BE2C (cell line): ENCODE measurements at regions not wholly inside any gene's neighbourhood (a gene's known extent, or its start where the extent isn't known, plus 50 kb on each side); places are given as distances from the start of the nearest gene placed in this dataset.

ENCODE experiments used
- DNase-seq: peaks from one replicate; pipeline ENCODE4 v3.0.0-alpha.2; 2020
- H3K27me3 ChIP-seq: fragments of 250-450 bp; sonication (Bioruptor Pico); 2 replicates; pipeline ENCODE4 v1.5.1; 2020; ENCODE audit warnings: mild to moderate bottlenecking
- H3K36me3 ChIP-seq: fragments of 250-450 bp; sonication (Bioruptor Pico); 2 replicates; pipeline ENCODE4 v1.5.1; 2020; ENCODE audit warnings: mild to moderate bottlenecking
- H3K4me1 ChIP-seq: fragments of 250-450 bp; sonication (Bioruptor Pico); 2 replicates; pipeline ENCODE4 v1.5.1; 2020
- H3K4me3 ChIP-seq: 2 replicates; pipeline ENCODE4 v1.5.1; 2011; ENCODE audit warnings: low read depth, low read length
- H3K9me3 ChIP-seq: fragments of 250-450 bp; sonication (Bioruptor Pico); 2 replicates; pipeline ENCODE4 v1.5.1; 2020
- TF ChIP-seq, protein P1 (sequence below): IDR thresholded peaks from 2 replicates; pipeline ENCODE4 v1.5.1; 2012; ENCODE audit warnings: mild to moderate bottlenecking, low read depth, low read length

DNA sequence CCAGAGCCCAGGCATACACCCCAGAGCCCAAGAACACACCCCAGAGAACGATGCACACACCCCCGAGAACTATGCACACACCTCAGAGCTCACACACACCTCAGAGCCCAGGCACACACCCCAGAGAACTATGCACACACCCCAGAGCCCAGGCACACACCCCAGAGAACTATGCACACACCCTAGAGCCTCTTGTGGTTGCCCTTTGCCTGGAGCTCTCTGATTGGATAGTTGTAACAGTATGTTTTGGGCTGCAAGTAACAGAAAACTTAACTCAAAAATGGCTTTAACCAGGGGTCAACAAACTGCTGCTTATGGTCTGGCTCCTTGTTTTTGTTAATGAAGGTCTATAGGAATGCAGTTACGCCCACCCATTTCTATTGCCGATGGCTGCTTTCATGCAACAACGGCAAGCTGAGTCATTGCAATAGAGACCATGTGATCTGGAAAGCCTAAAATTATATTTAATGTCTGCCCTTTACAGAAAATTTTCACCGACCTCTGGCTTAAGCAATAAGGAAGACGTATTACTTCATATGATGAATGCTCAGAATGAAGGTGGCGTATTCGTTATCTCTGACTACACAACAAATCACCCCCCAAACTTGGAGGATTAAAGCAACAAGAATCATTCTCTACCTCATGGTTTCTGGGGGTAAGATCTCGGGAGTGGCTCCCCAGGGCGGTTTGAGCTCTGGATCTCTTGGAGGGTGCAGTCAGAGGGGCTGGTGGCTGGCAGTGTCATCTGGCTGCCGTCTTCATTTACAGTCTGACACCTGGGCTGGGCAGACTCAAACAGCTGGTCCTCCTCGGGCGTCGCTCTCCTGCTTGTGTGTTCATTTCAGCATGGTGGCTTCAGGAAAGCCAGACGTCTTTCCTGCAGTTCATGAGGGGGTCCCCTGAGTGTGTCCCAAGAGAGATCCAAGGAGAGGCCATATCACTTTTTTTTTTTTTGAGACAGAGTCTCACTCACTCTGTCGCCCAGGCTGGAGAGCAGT lies 66.3 kb upstream of the NCOR2 start:
- Histone ChIP-seq H3K4me1 (peaks cover 24% of the 10 kb centered on the region), H3K36me3 (no peaks in the 10 kb centered on the region), H3K4me3 (no peak overlapping the region), H3K9me3 (no peaks in the 10 kb centered on the region), H3K27me3 (no peaks in the 10 kb centered on the region)
- TF ChIP-seq, protein P1, sequence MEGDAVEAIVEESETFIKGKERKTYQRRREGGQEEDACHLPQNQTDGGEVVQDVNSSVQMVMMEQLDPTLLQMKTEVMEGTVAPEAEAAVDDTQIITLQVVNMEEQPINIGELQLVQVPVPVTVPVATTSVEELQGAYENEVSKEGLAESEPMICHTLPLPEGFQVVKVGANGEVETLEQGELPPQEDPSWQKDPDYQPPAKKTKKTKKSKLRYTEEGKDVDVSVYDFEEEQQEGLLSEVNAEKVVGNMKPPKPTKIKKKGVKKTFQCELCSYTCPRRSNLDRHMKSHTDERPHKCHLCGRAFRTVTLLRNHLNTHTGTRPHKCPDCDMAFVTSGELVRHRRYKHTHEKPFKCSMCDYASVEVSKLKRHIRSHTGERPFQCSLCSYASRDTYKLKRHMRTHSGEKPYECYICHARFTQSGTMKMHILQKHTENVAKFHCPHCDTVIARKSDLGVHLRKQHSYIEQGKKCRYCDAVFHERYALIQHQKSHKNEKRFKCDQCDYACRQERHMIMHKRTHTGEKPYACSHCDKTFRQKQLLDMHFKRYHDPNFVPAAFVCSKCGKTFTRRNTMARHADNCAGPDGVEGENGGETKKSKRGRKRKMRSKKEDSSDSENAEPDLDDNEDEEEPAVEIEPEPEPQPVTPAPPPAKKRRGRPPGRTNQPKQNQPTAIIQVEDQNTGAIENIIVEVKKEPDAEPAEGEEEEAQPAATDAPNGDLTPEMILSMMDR: no peak
- DNase-seq: no peak

DNA sequence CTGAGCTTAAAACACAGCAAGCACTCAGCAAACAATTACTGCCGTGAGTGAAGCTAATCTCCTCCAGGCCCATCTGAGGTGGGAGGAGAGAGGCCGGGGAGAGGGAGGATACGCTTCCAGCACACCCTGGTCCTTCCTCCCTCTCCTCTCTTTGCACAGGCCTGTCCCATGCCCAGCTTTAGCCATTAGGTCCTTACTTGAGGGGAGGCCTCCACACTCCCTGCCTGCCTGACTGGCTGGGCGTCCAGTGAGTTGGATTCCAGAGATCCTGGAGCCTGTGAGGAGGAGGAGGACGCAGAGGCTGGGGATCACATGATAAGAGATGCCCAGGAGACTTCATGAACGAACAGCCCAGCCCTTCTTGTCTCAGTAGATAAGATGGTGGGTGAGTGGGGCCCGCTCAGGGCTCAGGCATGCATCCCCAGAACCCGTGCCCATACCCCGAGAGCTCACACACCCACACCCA lies 65.1 kb upstream of the NCOR2 start:
- TF ChIP-seq, protein P1: no peak
- Histone ChIP-seq H3K9me3 (no peaks in the 10 kb centered on the region), H3K4me1 (peaks cover 21% of the 10 kb centered on the region), H3K36me3 (no peaks in the 10 kb centered on the region), H3K27me3 (no peaks in the 10 kb centered on the region), H3K4me3 (no peak overlapping the region)
- peak; percentile 38 for DNase-seq

DNA sequence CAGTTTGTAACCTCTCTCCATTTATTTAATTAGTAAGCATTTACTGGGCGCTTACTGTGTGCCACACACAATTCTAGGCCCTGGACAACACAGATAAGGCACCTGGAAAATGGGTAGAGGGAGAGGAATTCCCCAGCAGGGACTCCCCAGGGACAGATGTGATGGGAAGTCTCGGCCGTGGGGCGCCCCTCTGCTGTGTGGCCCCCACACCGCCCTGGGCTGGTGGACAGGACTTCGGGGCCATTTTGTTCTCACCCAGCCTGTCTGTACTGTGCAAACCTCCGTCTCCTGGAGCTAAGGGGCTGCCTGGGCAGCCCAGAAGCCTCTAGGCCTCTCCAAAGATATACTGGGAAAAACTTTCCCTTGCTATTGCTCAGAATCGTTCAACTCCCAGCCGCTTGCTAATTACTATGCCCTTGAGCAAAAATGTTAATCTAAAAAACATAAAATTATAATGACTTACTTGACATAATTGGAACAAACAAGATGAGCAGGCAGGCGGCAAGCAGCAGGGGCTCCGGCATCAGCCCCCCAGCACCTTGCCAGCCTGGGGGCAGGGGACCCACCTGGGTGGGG lies 64.4 kb upstream of the NCOR2 start:
- Histone ChIP-seq H3K27me3 (no peaks in the 10 kb centered on the region), H3K36me3 (no peaks in the 10 kb centered on the region), H3K9me3 (no peaks in the 10 kb centered on the region), H3K4me3 (no peak overlapping the region), H3K4me1 (peaks cover 15% of the 10 kb centered on the region)
- DNase-seq: no peak
- TF ChIP-seq, protein P1: no peak

DNA sequence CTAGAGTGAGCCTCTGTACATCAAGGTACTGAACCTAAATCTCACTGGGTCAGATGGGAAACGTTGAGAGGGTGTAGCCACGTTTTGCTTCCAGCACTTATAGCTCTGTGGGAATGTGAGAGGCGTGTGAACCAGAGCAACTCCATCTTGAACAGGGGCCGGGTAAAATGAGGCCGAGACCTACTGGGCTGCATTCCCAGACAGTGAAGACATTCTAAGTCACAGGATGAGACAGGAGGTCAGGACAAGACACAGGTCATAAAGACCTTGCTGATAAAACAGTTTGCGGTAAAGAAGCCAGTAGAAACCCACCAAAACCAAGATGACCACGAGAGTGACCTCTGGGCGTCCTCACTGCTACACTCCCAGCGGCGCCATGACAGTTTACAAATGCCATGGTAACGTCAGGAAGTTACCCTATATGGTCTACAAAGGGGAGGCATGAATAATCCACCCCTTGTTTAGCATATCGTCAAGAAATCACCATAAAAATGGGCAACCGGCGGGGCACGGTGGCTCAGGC lies 63.4 kb upstream of the NCOR2 start:
- Histone ChIP-seq H3K4me3 (no peak overlapping the region), H3K4me1 (peaks cover 17% of the 10 kb centered on the region), H3K27me3 (no peaks in the 10 kb centered on the region), H3K9me3 (no peaks in the 10 kb centered on the region), H3K36me3 (no peaks in the 10 kb centered on the region)
- no peak for DNase-seq
- TF ChIP-seq, protein P1: no peak

DNA sequence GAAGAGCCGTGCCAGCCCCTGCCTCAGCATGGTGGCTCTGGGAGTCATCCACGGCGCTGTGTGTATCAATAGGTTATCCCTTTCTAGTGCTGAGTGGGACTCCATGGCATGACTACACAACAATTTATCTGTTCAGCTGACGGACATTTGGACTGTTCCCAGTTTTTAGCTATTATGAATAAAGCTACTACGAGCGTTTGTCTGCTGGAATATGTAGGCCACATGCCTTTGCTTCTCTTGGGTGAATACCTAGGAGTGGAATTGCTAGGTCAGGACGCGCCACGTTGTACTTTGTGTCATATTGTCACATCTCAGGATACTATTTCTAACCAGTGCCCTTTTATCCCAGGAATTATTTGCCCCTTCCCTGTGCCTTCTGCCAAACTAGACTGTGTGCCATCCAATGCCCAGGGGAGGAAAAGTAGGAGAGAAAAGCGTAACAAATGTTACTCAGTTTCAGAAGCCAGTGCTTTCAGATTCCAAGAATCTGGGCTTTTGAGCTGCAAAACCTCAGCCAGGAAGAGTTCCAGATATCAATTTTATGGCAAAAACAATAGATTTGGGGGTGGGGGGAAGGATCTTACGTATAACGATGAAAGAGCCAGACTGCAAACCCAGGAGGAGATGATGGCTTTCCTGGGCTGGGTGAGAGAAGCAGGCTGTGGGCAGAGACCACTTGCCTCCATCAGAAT lies 62.5 kb upstream of the NCOR2 start:
- peaks cover 17% of the 10 kb centered on the region for H3K4me1 ChIP-seq
- no peak for DNase-seq

More for the DNA sequence above, 62.5 kb upstream of the NCOR2 start:
- TF ChIP-seq, protein P1: no peak
- Histone ChIP-seq H3K9me3 (no peaks in the 10 kb centered on the region), H3K27me3 (no peaks in the 10 kb centered on the region), H3K4me3 (no peak overlapping the region), H3K36me3 (no peaks in the 10 kb centered on the region)
